BE2C (cell line): ENCODE measurements at regions not wholly inside any gene's neighbourhood (a gene's known extent, or its start where the extent isn't known, plus 50 kb on each side); places are given as distances from the start of the nearest gene placed in this dataset.

Experiments used
- DNase-seq: peaks from one replicate; pipeline ENCODE4 v3.0.0-alpha.2; 2020
- H3K27me3 ChIP-seq: fragments of 250-450 bp; sonication (Bioruptor Pico); 2 replicates; pipeline ENCODE4 v1.5.1; 2020; ENCODE audit warnings: mild to moderate bottlenecking
- H3K36me3 ChIP-seq: fragments of 250-450 bp; sonication (Bioruptor Pico); 2 replicates; pipeline ENCODE4 v1.5.1; 2020; ENCODE audit warnings: mild to moderate bottlenecking
- H3K4me1 ChIP-seq: fragments of 250-450 bp; sonication (Bioruptor Pico); 2 replicates; pipeline ENCODE4 v1.5.1; 2020
- H3K4me3 ChIP-seq: 2 replicates; pipeline ENCODE4 v1.5.1; 2011; ENCODE audit warnings: low read depth, low read length
- H3K9me3 ChIP-seq: fragments of 250-450 bp; sonication (Bioruptor Pico); 2 replicates; pipeline ENCODE4 v1.5.1; 2020
- TF ChIP-seq, protein P1 (sequence below): IDR thresholded peaks from 2 replicates; pipeline ENCODE4 v1.5.1; 2012; ENCODE audit warnings: mild to moderate bottlenecking, low read depth, low read length

DNA sequence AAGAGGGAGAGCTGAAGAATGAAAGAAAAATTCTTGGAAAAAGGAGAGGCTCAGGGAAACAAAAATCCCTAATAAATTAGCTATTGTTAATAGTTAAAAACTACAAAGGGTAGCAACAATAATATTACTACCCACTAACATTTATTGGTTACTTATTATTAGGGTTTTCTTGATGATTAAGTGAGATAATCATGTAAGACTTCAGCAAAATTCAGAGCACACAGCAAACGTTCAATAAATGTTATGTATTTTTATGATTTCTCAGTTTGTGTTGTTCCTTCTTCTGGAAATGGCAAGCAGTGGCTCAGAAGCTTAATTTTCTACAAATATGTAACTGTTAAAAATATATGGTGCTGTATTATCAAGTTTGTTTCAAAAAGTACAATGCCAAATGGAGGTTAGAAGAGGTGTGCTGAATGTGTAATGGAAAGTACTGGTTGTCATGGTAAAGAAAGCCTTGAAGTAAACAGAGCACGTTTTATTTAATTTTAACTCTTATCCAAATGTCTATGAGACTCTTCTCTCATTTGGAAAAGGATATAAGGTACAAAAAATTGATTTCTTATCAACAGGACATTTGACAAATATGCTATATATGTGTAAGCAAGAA lies 226.0 kb upstream of the ATP10B start:
- Histone ChIP-seq H3K36me3 (no peaks in the 10 kb centered on the region), H3K4me3 (no peak overlapping the region), H3K27me3 (no peaks in the 10 kb centered on the region), H3K9me3 (no peaks in the 10 kb centered on the region), H3K4me1 (no peaks in the 10 kb centered on the region)
- TF ChIP-seq, protein P1, sequence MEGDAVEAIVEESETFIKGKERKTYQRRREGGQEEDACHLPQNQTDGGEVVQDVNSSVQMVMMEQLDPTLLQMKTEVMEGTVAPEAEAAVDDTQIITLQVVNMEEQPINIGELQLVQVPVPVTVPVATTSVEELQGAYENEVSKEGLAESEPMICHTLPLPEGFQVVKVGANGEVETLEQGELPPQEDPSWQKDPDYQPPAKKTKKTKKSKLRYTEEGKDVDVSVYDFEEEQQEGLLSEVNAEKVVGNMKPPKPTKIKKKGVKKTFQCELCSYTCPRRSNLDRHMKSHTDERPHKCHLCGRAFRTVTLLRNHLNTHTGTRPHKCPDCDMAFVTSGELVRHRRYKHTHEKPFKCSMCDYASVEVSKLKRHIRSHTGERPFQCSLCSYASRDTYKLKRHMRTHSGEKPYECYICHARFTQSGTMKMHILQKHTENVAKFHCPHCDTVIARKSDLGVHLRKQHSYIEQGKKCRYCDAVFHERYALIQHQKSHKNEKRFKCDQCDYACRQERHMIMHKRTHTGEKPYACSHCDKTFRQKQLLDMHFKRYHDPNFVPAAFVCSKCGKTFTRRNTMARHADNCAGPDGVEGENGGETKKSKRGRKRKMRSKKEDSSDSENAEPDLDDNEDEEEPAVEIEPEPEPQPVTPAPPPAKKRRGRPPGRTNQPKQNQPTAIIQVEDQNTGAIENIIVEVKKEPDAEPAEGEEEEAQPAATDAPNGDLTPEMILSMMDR: no peak
- DNase-seq: no peak

DNA sequence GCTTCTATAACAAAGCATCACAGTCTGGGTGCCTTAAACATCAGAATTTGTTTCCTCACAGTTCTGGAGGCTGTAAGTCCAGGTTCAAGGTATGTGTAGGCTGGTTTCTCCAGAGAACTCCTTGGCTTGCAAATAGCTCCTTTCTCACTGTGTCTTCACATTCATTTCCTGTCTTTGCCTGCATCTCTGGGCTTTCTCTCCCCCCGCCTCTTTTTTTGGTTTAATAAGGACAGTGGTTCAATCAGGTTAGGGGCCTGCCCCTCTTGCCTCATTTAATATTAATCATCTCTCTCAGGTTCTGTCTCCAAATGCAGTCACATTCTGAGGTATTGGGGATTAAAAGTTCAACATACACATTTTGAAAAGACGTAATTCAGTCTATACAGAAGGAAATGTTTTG lies 225.5 kb upstream of the ATP10B start:
- Histone ChIP-seq H3K9me3 (no peaks in the 10 kb centered on the region), H3K27me3 (no peaks in the 10 kb centered on the region), H3K36me3 (no peaks in the 10 kb centered on the region), H3K4me3 (no peak overlapping the region), H3K4me1 (no peaks in the 10 kb centered on the region)
- DNase-seq: no peak
- TF ChIP-seq, protein P1: no peak

DNA sequence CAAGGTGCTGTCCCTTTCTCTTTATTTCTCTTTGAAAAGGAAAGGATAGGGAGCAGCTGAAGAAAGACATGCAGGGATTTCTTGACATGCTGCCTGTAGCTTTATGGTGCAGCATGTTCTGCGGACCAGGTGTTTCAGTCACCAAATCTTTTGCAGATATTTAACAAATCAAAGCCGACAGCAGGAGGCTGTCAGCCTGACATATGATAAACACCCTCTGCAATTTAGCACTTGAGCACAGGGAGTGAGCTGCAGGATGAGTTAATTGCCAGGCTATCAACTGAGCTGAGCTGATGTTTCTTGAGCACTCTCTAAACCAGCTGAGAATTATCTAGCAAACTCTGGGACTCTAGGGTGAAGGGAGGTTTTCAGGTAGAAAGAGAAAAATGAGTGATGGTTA lies 212.8 kb upstream of the ATP10B start:
- TF ChIP-seq, protein P1: no peak
- H3K9me3 ChIP-seq: no peaks in the 10 kb centered on the region
- H3K27me3 ChIP-seq: no peaks in the 10 kb centered on the region
- DNase-seq: no peak
- no peaks in the 10 kb centered on the region for H3K4me1 ChIP-seq
- no peaks in the 10 kb centered on the region for H3K36me3 ChIP-seq
- no peak overlapping the region for H3K4me3 ChIP-seq

DNA sequence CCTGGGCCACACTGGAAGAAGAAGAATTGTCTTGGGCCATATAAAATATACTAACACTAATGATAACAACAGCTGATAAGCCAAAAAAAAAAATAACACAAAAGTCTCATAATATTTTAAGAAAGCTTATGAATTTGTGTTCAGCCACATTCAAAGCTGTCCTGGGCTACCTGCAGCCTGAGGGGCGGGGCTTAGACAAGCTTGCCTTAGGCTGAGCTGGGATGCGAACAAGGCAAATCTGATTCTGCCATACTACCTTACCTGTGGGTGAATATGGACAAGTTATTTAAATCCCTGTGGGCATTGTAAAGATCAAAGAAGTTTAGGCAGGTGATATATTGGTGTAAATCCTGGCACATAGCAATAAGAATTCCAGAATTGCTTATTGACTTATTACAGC lies 212.3 kb upstream of the ATP10B start:
- H3K27me3 ChIP-seq: no peaks in the 10 kb centered on the region
- no peak overlapping the region for H3K4me3 ChIP-seq
- H3K4me1 ChIP-seq: no peaks in the 10 kb centered on the region
- H3K36me3 ChIP-seq: no peaks in the 10 kb centered on the region
- DNase-seq: no peak
- H3K9me3 ChIP-seq: no peaks in the 10 kb centered on the region
- TF ChIP-seq, protein P1: no peak

DNA sequence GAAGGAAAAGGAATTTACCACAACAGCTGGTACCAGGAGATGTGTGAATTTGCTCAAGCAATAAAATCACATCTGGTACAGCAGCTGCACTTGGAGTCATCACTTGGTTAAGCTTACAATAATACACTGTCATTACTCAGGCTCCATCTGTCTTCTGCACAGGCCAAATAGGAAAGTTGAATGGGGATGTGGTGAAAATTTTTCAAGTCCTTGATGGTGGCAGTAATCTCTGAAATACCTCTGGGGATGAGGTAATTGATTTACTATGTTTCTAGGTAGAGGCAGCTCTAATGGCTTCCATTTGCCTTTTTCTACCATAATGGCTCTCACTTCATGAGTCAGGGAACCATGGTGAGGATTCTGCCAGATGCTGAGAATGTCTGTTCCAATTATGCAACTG lies 206.8 kb upstream of the ATP10B start:
- H3K36me3 ChIP-seq: no peaks in the 10 kb centered on the region
- H3K4me1 ChIP-seq: no peaks in the 10 kb centered on the region
- no peak for DNase-seq
- H3K27me3 ChIP-seq: no peaks in the 10 kb centered on the region
- H3K4me3 ChIP-seq: no peak overlapping the region
- TF ChIP-seq, protein P1: no peak
- H3K9me3 ChIP-seq: no peaks in the 10 kb centered on the region

DNA sequence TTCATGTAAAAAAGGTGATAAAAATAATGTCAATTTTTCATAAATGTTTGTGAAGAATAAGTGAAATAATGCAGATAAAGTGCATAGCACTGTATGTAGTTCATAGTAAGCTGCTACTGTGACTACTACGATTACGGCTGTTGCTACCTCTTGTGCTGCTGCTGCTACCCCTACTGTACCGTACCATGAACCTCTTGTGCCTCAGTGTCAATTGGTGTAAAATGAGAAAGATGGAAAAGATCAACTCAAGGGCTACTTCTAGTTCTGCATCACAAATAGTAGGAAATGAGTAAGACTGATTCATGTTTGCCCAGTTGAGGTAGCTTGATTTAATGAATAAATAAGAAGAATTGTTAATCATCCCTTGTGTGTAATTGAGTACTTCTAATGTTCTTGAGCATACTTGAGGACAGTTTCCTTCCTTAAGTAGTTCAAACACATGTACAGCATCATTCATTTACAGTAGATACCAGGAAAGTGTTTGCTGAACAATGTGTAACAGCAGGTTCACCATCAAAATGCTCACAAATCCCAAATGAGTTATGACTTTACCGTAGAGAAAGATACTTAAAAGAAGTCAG lies 200.0 kb upstream of the ATP10B start:
- Histone ChIP-seq H3K9me3 (no peaks in the 10 kb centered on the region), H3K4me3 (no peak overlapping the region), H3K4me1 (no peaks in the 10 kb centered on the region), H3K36me3 (no peaks in the 10 kb centered on the region), H3K27me3 (no peaks in the 10 kb centered on the region)
- no peak for DNase-seq
- TF ChIP-seq, protein P1: no peak
